ENCODE measurements at regions not wholly inside any gene's neighbourhood (a gene's known extent, or its start where the extent isn't known, plus 50 kb on each side); places are given as distances from the start of the nearest gene placed in this dataset.
"Not testable (repeated sequence)": the region's sequence is repeated elsewhere in the genome, so short reads cannot be mapped to it uniquely, and the experiment has no call there.

- H3K27me3 ChIP-seq, result no peaks in the 10 kb centered on the region
- no peaks in the 10 kb centered on the region for H3K36me3 ChIP-seq
- DNase-seq, result no peak
- intact Hi-C loops (cut with DNase I; ENCODE audit: low total_unique reads), result loop anchor here (5.0 kb wide), 1 partner anchor 1220 kb away; no protein-coding TSS in a partner anchor
- no peak overlapping the region for H3K27ac ChIP-seq
- no peak overlapping the region for H3K4me3 ChIP-seq
- TF ChIP-seq CTCF (IDR thresholded peaks at IDR 0.05), result no peak
- no peaks in the 10 kb centered on the region for H3K4me1 ChIP-seq
- peaks cover 0 to 5% (median 0%) of the 10 kb centered on the region in 3 donors for H3K9me3 ChIP-seq
Observed at GRCh38 chr7:79927116-79927515, 207.5 kb upstream of the GNAI1 start.

DNA sequence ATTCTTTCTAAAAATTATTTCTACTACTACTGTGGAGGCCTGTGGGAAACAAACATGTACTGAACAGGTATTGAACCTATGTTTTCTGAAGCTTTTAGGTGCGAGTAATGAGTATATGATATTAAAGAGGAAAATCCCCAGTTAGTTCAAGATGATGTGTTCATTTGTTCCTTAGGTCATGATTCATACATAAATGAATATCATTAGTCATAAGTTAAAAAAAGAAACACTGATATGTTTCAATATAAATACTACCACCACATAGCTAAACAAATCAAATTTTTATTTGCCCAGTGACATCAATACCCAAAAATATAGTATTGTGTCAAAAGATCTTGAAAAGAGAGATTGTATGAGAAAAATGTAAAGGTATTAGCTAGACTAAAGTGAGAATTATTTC, 210.7 kb upstream of the GNAI1 start:
- no peaks in the 10 kb centered on the region for H3K4me1 ChIP-seq
- H3K27me3 ChIP-seq, result no peaks in the 10 kb centered on the region
- H3K9me3 ChIP-seq, result peaks cover 0 to 5% (median 0%) of the 10 kb centered on the region in 3 donors
- no peak overlapping the region for H3K4me3 ChIP-seq
- H3K27ac ChIP-seq, result no peak overlapping the region
- no peak for DNase-seq
- TF ChIP-seq CTCF (IDR thresholded peaks at IDR 0.05), result no peak
- H3K36me3 ChIP-seq, result no peaks in the 10 kb centered on the region
- intact Hi-C loops (cut with DNase I; ENCODE audit: low total_unique reads), result no loop called here

- intact Hi-C loops (cut with DNase I; ENCODE audit: low total_unique reads), result no loop called here
- H3K27me3 ChIP-seq, result no peaks in the 10 kb centered on the region
- no peaks in the 10 kb centered on the region for H3K36me3 ChIP-seq
- H3K4me3 ChIP-seq, result no peak overlapping the region
- no peak overlapping the region for H3K27ac ChIP-seq
- peaks cover 0 to 5% (median 0%) of the 10 kb centered on the region in 3 donors for H3K9me3 ChIP-seq
- H3K4me1 ChIP-seq, result no peaks in the 10 kb centered on the region
- DNase-seq, result no peak
- TF ChIP-seq CTCF (IDR thresholded peaks at IDR 0.05), result no peak
Observed at GRCh38 chr7:79922894-79923293, 211.7 kb upstream of the GNAI1 start.

GRCh38 chr7:79921976-79922375, 212.7 kb upstream of the GNAI1 start:
- no peak overlapping the region for H3K4me3 ChIP-seq
- intact Hi-C loops (cut with DNase I; ENCODE audit: low total_unique reads), result no loop called here
- H3K4me1 ChIP-seq, result no peaks in the 10 kb centered on the region
- no peaks in the 10 kb centered on the region for H3K27me3 ChIP-seq
- no peak overlapping the region for H3K27ac ChIP-seq
- no peak for TF ChIP-seq CTCF (IDR thresholded peaks at IDR 0.05)
- H3K9me3 ChIP-seq, result peaks cover 0 to 5% (median 0%) of the 10 kb centered on the region in 3 donors
- no peak for DNase-seq
- H3K36me3 ChIP-seq, result no peaks in the 10 kb centered on the region

- H3K4me3 ChIP-seq; H3K36me3 ChIP-seq; DNase-seq; H3K27ac ChIP-seq; intact Hi-C loops (cut with DNase I; ENCODE audit: low total_unique reads); H3K4me1 ChIP-seq; H3K27me3 ChIP-seq: not testable (repeated sequence)
- H3K9me3 ChIP-seq, result peaks cover 0 to 12% (median 2%) of the 10 kb centered on the region in 3 donors
Observed at GRCh38 chr7:79918632-79919031, 216.0 kb upstream of the GNAI1 start.

- H3K27me3 ChIP-seq; intact Hi-C loops (cut with DNase I; ENCODE audit: low total_unique reads); H3K4me3 ChIP-seq: not testable (repeated sequence)
Observed at GRCh38 chr7:79915346-79915745, 219.3 kb upstream of the GNAI1 start.

DNA sequence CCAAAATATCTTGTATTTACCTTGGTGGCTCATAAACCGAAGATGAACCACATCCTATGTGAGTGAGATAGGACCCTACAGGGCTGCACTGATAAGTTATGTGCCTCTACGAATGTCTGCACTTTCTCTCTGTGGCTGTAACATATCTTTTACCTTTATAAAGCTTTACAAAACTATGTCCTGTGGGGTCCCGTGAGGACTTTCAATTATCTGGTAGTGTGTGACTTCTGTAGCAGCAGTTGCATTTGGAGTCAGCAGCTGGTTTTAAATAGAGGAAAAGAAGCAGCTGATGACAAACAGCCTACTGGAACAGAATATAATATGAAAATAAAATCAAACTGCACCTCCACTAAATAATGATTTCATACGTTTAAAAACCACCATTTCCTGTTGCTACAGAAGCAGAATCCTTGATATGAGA, 222.4 kb upstream of the GNAI1 start:
- intact Hi-C loops (cut with DNase I; ENCODE audit: low total_unique reads), result no loop called here
- no peak for DNase-seq
- Histone ChIP-seq H3K27ac (no peak overlapping the region), H3K9me3 (peaks cover 0 to 7% (median 2%) of the 10 kb centered on the region in 3 donors), H3K4me3 (no peak overlapping the region), H3K4me1 (no peaks in the 10 kb centered on the region), H3K27me3 (no peaks in the 10 kb centered on the region), H3K36me3 (no peaks in the 10 kb centered on the region)
- TF ChIP-seq CTCF (IDR thresholded peaks at IDR 0.05), result no peak

More at GRCh38 chr7:79915346-79915745, 219.3 kb upstream of the GNAI1 start:
- H3K27ac ChIP-seq, H3K4me1 ChIP-seq, H3K36me3 ChIP-seq, H3K9me3 ChIP-seq, DNase-seq: not testable (repeated sequence)

Measured in tibial artery (tissue), 4 donors.